HepG2 (cell line): ENCODE measurements at regions not wholly inside any gene's neighbourhood (a gene's known extent, or its start where the extent isn't known, plus 50 kb on each side); places are given as distances from the start of the nearest gene placed in this dataset.

Experiments used
- HIVEP1 ChIP-seq: sonication (generic); formaldehyde crosslinking; IDR thresholded peaks from 2 replicates; pipeline ENCODE4 v1.4.0; 2020; ENCODE audit warnings: mild to moderate bottlenecking, missing genetic modification reagents
- KLF16 ChIP-seq, 2 experiments: sonication (generic) in 1 of 2; formaldehyde crosslinking in 1 of 2; IDR thresholded peaks; 2 replicates each; pipeline versions ENCODE4 v1.6.1 to v1.8.0; 2016 to 2023; ENCODE audit warnings: missing genetic modification reagents in 2 of 2, missing compliant biosample characterization in 1 of 2
- PHF5A ChIP-seq: IDR thresholded peaks from one replicate; pipeline ENCODE4 v1.6.1; 2018; ENCODE audit warnings: low read depth, missing genetic modification reagents; ENCODE audit not compliant: unreplicated experiment
- SNRNP70 ChIP-seq: fragments of 200-400 bp; formaldehyde crosslinking; IDR thresholded peaks from 2 replicates; pipeline ENCODE4 v1.6.1; 2017; ENCODE audit warnings: mild to moderate bottlenecking, low read depth, low read length, moderate library complexity
- SUZ12 ChIP-seq: fragments of 150-350 bp; IDR thresholded peaks from 2 replicates; pipeline ENCODE4 v1.6.1; 2014; ENCODE audit warnings: low read depth, low read length
- ZNF737 ChIP-seq: sonication (generic); formaldehyde crosslinking; IDR thresholded peaks from 2 replicates; pipeline ENCODE4 v1.5.0; 2020; ENCODE audit warnings: missing genetic modification reagents, mild to moderate bottlenecking, borderline replicate concordance
- ZNF850 ChIP-seq: sonication (generic); formaldehyde crosslinking; conservative IDR thresholded peaks from 2 replicates; pipeline ENCODE4 v1.9.0; 2021; ENCODE audit warnings: mild to moderate bottlenecking, missing genetic modification reagents
- TF ChIP-seq, protein P1 (sequence below): sonication (generic); formaldehyde crosslinking; IDR thresholded peaks from 2 replicates; pipeline ENCODE4 v1.4.0; 2020; ENCODE audit warnings: missing genetic modification reagents
- TF ChIP-seq, protein P2 (sequence below): sonication (generic); formaldehyde crosslinking; IDR thresholded peaks from 2 replicates; pipeline ENCODE4 v1.5.0; 2020; ENCODE audit warnings: mild to moderate bottlenecking, missing genetic modification reagents, moderate library complexity
- TF ChIP-seq, protein P3 (sequence below): sonication (generic); formaldehyde crosslinking; IDR thresholded peaks from 2 replicates; pipeline ENCODE4 v1.4.0; 2020; ENCODE audit warnings: missing genetic modification reagents, borderline replicate concordance

DNA sequence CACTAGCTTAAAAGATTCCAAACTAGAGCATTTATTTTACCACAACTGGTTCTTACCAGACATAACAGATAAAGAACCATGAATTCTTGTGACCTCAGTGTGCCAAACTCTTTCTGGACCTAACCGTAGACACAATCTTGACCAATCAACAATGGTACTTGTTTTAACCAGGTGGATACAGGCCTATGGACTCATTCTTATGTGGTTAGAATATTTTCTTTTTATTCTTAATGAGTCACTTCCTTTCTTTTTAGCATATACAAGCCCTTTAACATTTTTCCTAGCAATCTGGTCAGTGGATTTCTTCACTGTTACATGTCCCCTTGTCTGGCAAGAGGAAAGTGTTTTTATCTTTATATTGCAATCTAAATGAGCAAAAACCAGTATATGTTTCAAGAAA lies 792.1 kb upstream of the SPRY2 start:
- TF ChIP-seq, protein P1, sequence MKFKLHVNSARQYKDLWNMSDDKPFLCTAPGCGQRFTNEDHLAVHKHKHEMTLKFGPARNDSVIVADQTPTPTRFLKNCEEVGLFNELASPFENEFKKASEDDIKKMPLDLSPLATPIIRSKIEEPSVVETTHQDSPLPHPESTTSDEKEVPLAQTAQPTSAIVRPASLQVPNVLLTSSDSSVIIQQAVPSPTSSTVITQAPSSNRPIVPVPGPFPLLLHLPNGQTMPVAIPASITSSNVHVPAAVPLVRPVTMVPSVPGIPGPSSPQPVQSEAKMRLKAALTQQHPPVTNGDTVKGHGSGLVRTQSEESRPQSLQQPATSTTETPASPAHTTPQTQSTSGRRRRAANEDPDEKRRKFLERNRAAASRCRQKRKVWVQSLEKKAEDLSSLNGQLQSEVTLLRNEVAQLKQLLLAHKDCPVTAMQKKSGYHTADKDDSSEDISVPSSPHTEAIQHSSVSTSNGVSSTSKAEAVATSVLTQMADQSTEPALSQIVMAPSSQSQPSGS (CRISPR knock-in tag): no peak
- TF ChIP-seq SUZ12: no peak
- TF ChIP-seq KLF16 (CRISPR knock-in tag; IDR thresholded peaks at IDR 0.05): no peak
- TF ChIP-seq HIVEP1 (CRISPR knock-in tag): no peak
- TF ChIP-seq PHF5A (CRISPR knock-in tag): no peak
- TF ChIP-seq, protein P2, sequence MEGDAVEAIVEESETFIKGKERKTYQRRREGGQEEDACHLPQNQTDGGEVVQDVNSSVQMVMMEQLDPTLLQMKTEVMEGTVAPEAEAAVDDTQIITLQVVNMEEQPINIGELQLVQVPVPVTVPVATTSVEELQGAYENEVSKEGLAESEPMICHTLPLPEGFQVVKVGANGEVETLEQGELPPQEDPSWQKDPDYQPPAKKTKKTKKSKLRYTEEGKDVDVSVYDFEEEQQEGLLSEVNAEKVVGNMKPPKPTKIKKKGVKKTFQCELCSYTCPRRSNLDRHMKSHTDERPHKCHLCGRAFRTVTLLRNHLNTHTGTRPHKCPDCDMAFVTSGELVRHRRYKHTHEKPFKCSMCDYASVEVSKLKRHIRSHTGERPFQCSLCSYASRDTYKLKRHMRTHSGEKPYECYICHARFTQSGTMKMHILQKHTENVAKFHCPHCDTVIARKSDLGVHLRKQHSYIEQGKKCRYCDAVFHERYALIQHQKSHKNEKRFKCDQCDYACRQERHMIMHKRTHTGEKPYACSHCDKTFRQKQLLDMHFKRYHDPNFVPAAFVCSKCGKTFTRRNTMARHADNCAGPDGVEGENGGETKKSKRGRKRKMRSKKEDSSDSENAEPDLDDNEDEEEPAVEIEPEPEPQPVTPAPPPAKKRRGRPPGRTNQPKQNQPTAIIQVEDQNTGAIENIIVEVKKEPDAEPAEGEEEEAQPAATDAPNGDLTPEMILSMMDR (CRISPR knock-in tag): no peak
- no peak for TF ChIP-seq ZNF737 (CRISPR knock-in tag)
- TF ChIP-seq, protein P3, sequence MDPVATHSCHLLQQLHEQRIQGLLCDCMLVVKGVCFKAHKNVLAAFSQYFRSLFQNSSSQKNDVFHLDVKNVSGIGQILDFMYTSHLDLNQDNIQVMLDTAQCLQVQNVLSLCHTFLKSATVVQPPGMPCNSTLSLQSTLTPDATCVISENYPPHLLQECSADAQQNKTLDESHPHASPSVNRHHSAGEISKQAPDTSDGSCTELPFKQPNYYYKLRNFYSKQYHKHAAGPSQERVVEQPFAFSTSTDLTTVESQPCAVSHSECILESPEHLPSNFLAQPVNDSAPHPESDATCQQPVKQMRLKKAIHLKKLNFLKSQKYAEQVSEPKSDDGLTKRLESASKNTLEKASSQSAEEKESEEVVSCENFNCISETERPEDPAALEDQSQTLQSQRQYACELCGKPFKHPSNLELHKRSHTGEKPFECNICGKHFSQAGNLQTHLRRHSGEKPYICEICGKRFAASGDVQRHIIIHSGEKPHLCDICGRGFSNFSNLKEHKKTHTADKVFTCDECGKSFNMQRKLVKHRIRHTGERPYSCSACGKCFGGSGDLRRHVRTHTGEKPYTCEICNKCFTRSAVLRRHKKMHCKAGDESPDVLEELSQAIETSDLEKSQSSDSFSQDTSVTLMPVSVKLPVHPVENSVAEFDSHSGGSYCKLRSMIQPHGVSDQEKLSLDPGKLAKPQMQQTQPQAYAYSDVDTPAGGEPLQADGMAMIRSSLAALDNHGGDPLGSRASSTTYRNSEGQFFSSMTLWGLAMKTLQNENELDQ (CRISPR knock-in tag): no peak
- no peak for TF ChIP-seq ZNF850 (CRISPR knock-in tag)
- no peak for TF ChIP-seq SNRNP70
